ENCODE measurements at regions not wholly inside any gene's neighbourhood (a gene's known extent, or its start where the extent isn't known, plus 50 kb on each side); places are given as distances from the start of the nearest gene placed in this dataset.

GRCh38 chr5:8363138-8363537, 494.2 kb downstream of the MTRR start:
- Mint-ChIP-seq H3K27me3 (peaks cover under 1% of the 10 kb centered on the region), H3K36me3 (no peaks in the 10 kb centered on the region), H3K4me3 (no peak overlapping the region), H3K4me1 (ENCODE audit: low read depth) (no peaks in the 10 kb centered on the region), H3K9me3 (ENCODE audit: low read depth) (no peaks in the 10 kb centered on the region), H3K27ac (no peak overlapping the region)

GRCh38 chr5:8366266-8366665, 497.3 kb downstream of the MTRR start:
- Mint-ChIP-seq H3K27me3 (peaks cover 2% of the 10 kb centered on the region), H3K27ac (no peak overlapping the region), H3K4me3 (no peak overlapping the region), H3K36me3 (no peaks in the 10 kb centered on the region), H3K9me3 (ENCODE audit: low read depth) (no peaks in the 10 kb centered on the region), H3K4me1 (ENCODE audit: low read depth) (no peaks in the 10 kb centered on the region)

- Mint-ChIP-seq H3K27me3 (no peaks in the 10 kb centered on the region), H3K4me1 (ENCODE audit: low read depth) (no peaks in the 10 kb centered on the region), H3K4me3 (no peak overlapping the region), H3K36me3 (no peaks in the 10 kb centered on the region), H3K9me3 (ENCODE audit: low read depth) (peaks cover 9% of the 10 kb centered on the region), H3K27ac (no peak overlapping the region)
These were observed 507.5 kb downstream of the MTRR start for GRCh38 chr5:8376478-8376877.

GRCh38 chr5:8381972-8382371, 513.0 kb downstream of the MTRR start:
- Mint-ChIP-seq H3K27me3 (no peaks in the 10 kb centered on the region), H3K4me1 (ENCODE audit: low read depth) (no peaks in the 10 kb centered on the region), H3K27ac (no peak overlapping the region), H3K9me3 (ENCODE audit: low read depth) (no peaks in the 10 kb centered on the region), H3K36me3 (no peaks in the 10 kb centered on the region), H3K4me3 (no peak overlapping the region)

- no peaks in the 10 kb centered on the region for H3K4me1 Mint-ChIP-seq (ENCODE audit: low read depth)
- H3K27me3 Mint-ChIP-seq = no peaks in the 10 kb centered on the region
- no peak overlapping the region for H3K4me3 Mint-ChIP-seq
- no peaks in the 10 kb centered on the region for H3K36me3 Mint-ChIP-seq
- H3K9me3 Mint-ChIP-seq (ENCODE audit: low read depth) = no peaks in the 10 kb centered on the region
- H3K27ac Mint-ChIP-seq = no peak overlapping the region
These were observed 513.5 kb downstream of the MTRR start for GRCh38 chr5:8382456-8382855.

- Mint-ChIP-seq H3K27me3 (no peaks in the 10 kb centered on the region), H3K27ac (no peak overlapping the region), H3K4me1 (ENCODE audit: low read depth) (no peaks in the 10 kb centered on the region), H3K4me3 (no peak overlapping the region), H3K9me3 (ENCODE audit: low read depth) (no peaks in the 10 kb centered on the region), H3K36me3 (no peaks in the 10 kb centered on the region)
These were observed 514.7 kb downstream of the MTRR start for GRCh38 chr5:8383616-8384015.

GRCh38 chr5:8386719-8387288, 517.9 kb downstream of the MTRR start:
- no peaks in the 10 kb centered on the region for H3K4me1 Mint-ChIP-seq (ENCODE audit: low read depth)
- H3K27ac Mint-ChIP-seq = no peak overlapping the region
- no peak overlapping the region for H3K4me3 Mint-ChIP-seq
- H3K36me3 Mint-ChIP-seq = no peaks in the 10 kb centered on the region
- H3K9me3 Mint-ChIP-seq (ENCODE audit: low read depth) = no peaks in the 10 kb centered on the region
- no peaks in the 10 kb centered on the region for H3K27me3 Mint-ChIP-seq

- Mint-ChIP-seq H3K27me3 (no peaks in the 10 kb centered on the region), H3K4me3 (no peak overlapping the region), H3K36me3 (no peaks in the 10 kb centered on the region), H3K27ac (no peak overlapping the region), H3K9me3 (ENCODE audit: low read depth) (no peaks in the 10 kb centered on the region), H3K4me1 (ENCODE audit: low read depth) (no peaks in the 10 kb centered on the region)
These were observed 523.0 kb downstream of the MTRR start for GRCh38 chr5:8391911-8392310.

GRCh38 chr5:8393240-8393639, 524.3 kb downstream of the MTRR start:
- H3K36me3 Mint-ChIP-seq = no peaks in the 10 kb centered on the region
- no peaks in the 10 kb centered on the region for H3K9me3 Mint-ChIP-seq (ENCODE audit: low read depth)
- no peaks in the 10 kb centered on the region for H3K27me3 Mint-ChIP-seq
- H3K27ac Mint-ChIP-seq = no peak overlapping the region
- H3K4me3 Mint-ChIP-seq = no peak overlapping the region
- no peaks in the 10 kb centered on the region for H3K4me1 Mint-ChIP-seq (ENCODE audit: low read depth)

- H3K27me3 Mint-ChIP-seq = no peaks in the 10 kb centered on the region
- H3K9me3 Mint-ChIP-seq (ENCODE audit: low read depth) = no peaks in the 10 kb centered on the region
- no peak overlapping the region for H3K27ac Mint-ChIP-seq
- H3K36me3 Mint-ChIP-seq = no peaks in the 10 kb centered on the region
- no peak overlapping the region for H3K4me3 Mint-ChIP-seq
- H3K4me1 Mint-ChIP-seq (ENCODE audit: low read depth) = no peaks in the 10 kb centered on the region
These were observed 526.0 kb downstream of the MTRR start for GRCh38 chr5:8394965-8395364.

GRCh38 chr5:8396246-8396645, 527.3 kb downstream of the MTRR start:
- H3K27ac Mint-ChIP-seq = no peak overlapping the region
- H3K9me3 Mint-ChIP-seq (ENCODE audit: low read depth) = peaks cover 2% of the 10 kb centered on the region
- no peaks in the 10 kb centered on the region for H3K4me1 Mint-ChIP-seq (ENCODE audit: low read depth)
- H3K27me3 Mint-ChIP-seq = no peaks in the 10 kb centered on the region
- no peak overlapping the region for H3K4me3 Mint-ChIP-seq
- peaks cover 2% of the 10 kb centered on the region for H3K36me3 Mint-ChIP-seq

GRCh38 chr5:8396756-8397155, 527.8 kb downstream of the MTRR start:
- Mint-ChIP-seq H3K9me3 (ENCODE audit: low read depth) (peaks cover 4% of the 10 kb centered on the region), H3K27me3 (no peaks in the 10 kb centered on the region), H3K4me3 (no peak overlapping the region), H3K4me1 (ENCODE audit: low read depth) (no peaks in the 10 kb centered on the region), H3K36me3 (peaks cover 2% of the 10 kb centered on the region), H3K27ac (no peak overlapping the region)

GRCh38 chr5:8399471-8399870, 530.5 kb downstream of the MTRR start:
- H3K4me3 Mint-ChIP-seq = no peak overlapping the region
- H3K27ac Mint-ChIP-seq = no peak overlapping the region

GRCh38 chr5:8408258-8408657, 539.3 kb downstream of the MTRR start:
- H3K4me1 Mint-ChIP-seq (ENCODE audit: low read depth) = no peaks in the 10 kb centered on the region
- no peaks in the 10 kb centered on the region for H3K36me3 Mint-ChIP-seq
- peaks cover 7% of the 10 kb centered on the region for H3K9me3 Mint-ChIP-seq (ENCODE audit: low read depth)
- peaks cover 2% of the 10 kb centered on the region for H3K27me3 Mint-ChIP-seq
- no peak overlapping the region for H3K27ac Mint-ChIP-seq
- no peak overlapping the region for H3K4me3 Mint-ChIP-seq

More at GRCh38 chr5:8399471-8399870, 530.5 kb downstream of the MTRR start:
- H3K27me3 Mint-ChIP-seq = no peaks in the 10 kb centered on the region
- H3K4me1 Mint-ChIP-seq (ENCODE audit: low read depth) = no peaks in the 10 kb centered on the region
- peaks cover 2% of the 10 kb centered on the region for H3K36me3 Mint-ChIP-seq
- peaks cover 4% of the 10 kb centered on the region for H3K9me3 Mint-ChIP-seq (ENCODE audit: low read depth)

- Mint-ChIP-seq H3K27ac (no peak overlapping the region), H3K27me3 (peaks cover 2% of the 10 kb centered on the region), H3K36me3 (no peaks in the 10 kb centered on the region), H3K4me3 (no peak overlapping the region), H3K9me3 (ENCODE audit: low read depth) (peaks cover 7% of the 10 kb centered on the region), H3K4me1 (ENCODE audit: low read depth) (no peaks in the 10 kb centered on the region)
These were observed 541.7 kb downstream of the MTRR start for GRCh38 chr5:8410618-8411017.

GRCh38 chr5:8413975-8414374, 545.0 kb downstream of the MTRR start:
- Mint-ChIP-seq H3K4me3 (no peak overlapping the region), H3K9me3 (ENCODE audit: low read depth) (no peaks in the 10 kb centered on the region), H3K4me1 (ENCODE audit: low read depth) (no peaks in the 10 kb centered on the region)

More at GRCh38 chr5:8413975-8414374, 545.0 kb downstream of the MTRR start:
- Mint-ChIP-seq H3K36me3 (no peaks in the 10 kb centered on the region), H3K27me3 (no peaks in the 10 kb centered on the region), H3K27ac (no peak overlapping the region)

All from activated naive CD8-positive, alpha-beta T cell (primary cell).